ENCODE measurements at regions not wholly inside any gene's neighbourhood (a gene's known extent, or its start where the extent isn't known, plus 50 kb on each side); places are given as distances from the start of the nearest gene placed in this dataset.
"Not testable (repeated sequence)": the region's sequence is repeated elsewhere in the genome, so short reads cannot be mapped to it uniquely, and the experiment has no call there.

DNA sequence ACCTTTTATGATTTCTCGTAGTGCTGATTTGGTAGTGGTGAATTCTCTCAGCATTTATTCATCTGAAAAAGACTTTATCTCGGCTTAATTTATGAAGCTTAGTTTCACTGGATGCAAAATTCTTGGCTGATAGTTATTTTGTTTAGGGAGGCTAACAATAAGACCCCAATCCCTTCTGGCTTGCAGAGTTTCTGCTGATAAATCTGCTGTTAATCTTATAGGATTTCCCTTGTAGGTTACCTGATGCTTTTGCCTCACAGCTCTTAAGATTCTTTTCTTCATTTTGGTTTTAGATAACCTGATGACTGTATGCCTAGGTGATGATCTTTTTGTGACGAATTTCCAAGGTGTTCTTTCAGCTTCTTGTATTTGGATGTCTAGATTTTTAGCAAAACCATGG is 388.7 kb downstream of the UTRN start:
- Histone ChIP-seq H4K20me1 (ENCODE audit: insufficient read depth, low read length) (no peaks in the 10 kb centered on the region), H3K27ac (ENCODE audit: low read length) (no peak overlapping the region), H3K9me2 (replicated peaks; ENCODE audit: insufficient read depth, low read length) (no peaks in the 10 kb centered on the region), H3K4me3 (ENCODE audit: low read length) (no peak overlapping the region), H2AFZ (ENCODE audit: low read length) (no peak overlapping the region), H3K9ac (ENCODE audit: low read length) (no peak overlapping the region), H3K4me1 (ENCODE audit: low read length) (peaks cover 6% of the 10 kb centered on the region; the same call in 1 of the 2 replicates), H3K36me3 (replicated peaks; ENCODE audit: insufficient read depth, low read length) (no peaks in the 10 kb centered on the region), H3K27me3 (replicated peaks; ENCODE audit: insufficient read depth, low read length) (no peaks in the 10 kb centered on the region), H3K4me2 (ENCODE audit: low read depth, low read length) (no peak overlapping the region), H3K9me3 (replicated peaks; ENCODE audit: insufficient read depth, low read length) (no peaks in the 10 kb centered on the region), H3K79me2 (ENCODE audit: low read length) (no peaks in the 10 kb centered on the region), H3F3A (ENCODE audit: insufficient read depth, low read length) (no peaks in the 10 kb centered on the region)
- TF ChIP-seq EZH2 (optimal IDR thresholded peaks at IDR 0.05; ENCODE audit: low read depth, low read length): no peak
- no peak for TF ChIP-seq EZH2phosphoT487 (IDR thresholded peaks at IDR 0.05; ENCODE audit: low read length)
- TF ChIP-seq, protein P1, sequence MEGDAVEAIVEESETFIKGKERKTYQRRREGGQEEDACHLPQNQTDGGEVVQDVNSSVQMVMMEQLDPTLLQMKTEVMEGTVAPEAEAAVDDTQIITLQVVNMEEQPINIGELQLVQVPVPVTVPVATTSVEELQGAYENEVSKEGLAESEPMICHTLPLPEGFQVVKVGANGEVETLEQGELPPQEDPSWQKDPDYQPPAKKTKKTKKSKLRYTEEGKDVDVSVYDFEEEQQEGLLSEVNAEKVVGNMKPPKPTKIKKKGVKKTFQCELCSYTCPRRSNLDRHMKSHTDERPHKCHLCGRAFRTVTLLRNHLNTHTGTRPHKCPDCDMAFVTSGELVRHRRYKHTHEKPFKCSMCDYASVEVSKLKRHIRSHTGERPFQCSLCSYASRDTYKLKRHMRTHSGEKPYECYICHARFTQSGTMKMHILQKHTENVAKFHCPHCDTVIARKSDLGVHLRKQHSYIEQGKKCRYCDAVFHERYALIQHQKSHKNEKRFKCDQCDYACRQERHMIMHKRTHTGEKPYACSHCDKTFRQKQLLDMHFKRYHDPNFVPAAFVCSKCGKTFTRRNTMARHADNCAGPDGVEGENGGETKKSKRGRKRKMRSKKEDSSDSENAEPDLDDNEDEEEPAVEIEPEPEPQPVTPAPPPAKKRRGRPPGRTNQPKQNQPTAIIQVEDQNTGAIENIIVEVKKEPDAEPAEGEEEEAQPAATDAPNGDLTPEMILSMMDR (IDR thresholded peaks at IDR 0.05; ENCODE audit: low read length): no peak
- no peak for DNase-seq

DNA sequence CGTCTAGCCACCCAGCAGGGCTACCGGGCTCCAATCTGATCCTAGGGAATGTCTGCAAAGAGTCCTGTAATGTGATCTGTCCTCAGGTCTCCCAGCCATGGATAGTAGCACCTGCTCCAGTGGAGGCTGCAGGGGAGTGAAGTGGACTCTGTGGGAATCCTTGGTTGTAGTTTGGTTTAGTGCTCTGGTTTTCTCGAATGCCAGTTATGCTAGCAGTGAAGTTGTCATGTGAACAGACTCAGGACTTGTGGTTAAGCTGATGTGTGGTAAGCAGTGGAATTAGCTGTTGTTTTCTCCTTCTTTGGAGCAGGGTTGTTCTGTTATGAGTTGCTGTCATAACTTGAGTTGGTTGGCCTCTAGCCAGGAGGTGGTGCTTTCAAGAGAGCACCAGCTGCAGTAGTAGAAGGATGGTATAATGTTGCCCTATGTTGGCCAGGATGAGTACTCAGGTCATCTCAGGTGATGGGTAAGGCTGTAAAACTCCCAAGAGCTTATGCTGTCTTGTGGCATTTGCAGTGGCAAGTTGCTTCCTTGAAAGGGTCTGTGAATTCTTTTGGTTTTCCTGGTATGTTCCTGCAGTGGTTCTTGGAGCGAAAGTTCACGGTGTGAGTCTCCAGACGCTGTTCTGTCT is 390.2 kb downstream of the UTRN start:
- Histone ChIP-seq H3K4me2 (ENCODE audit: low read depth, low read length) (no peak overlapping the region), H4K20me1 (ENCODE audit: insufficient read depth, low read length) (no peaks in the 10 kb centered on the region), H3K9ac (ENCODE audit: low read length) (no peak overlapping the region), H3K79me2 (ENCODE audit: low read length) (no peaks in the 10 kb centered on the region), H3K27me3 (replicated peaks; ENCODE audit: insufficient read depth, low read length) (no peaks in the 10 kb centered on the region), H3K9me2 (replicated peaks; ENCODE audit: insufficient read depth, low read length) (no peaks in the 10 kb centered on the region), H3K4me3 (ENCODE audit: low read length) (no peak overlapping the region), H3F3A (ENCODE audit: insufficient read depth, low read length) (no peaks in the 10 kb centered on the region), H2AFZ (ENCODE audit: low read length) (no peak overlapping the region), H3K4me1 (ENCODE audit: low read length) (peaks cover 6% of the 10 kb centered on the region; the same call in 1 of the 2 replicates), H3K9me3 (replicated peaks; ENCODE audit: insufficient read depth, low read length) (no peaks in the 10 kb centered on the region), H3K27ac (ENCODE audit: low read length) (peak overlapping the region; percentile 63; the same call in 1 of the 2 replicates), H3K36me3 (replicated peaks; ENCODE audit: insufficient read depth, low read length) (no peaks in the 10 kb centered on the region)
- TF ChIP-seq EZH2 (optimal IDR thresholded peaks at IDR 0.05; ENCODE audit: low read depth, low read length): no peak
- TF ChIP-seq, protein P1 (IDR thresholded peaks at IDR 0.05; ENCODE audit: low read length): no peak
- no peak for TF ChIP-seq EZH2phosphoT487 (IDR thresholded peaks at IDR 0.05; ENCODE audit: low read length)
- peak; percentile 75 for DNase-seq

DNA sequence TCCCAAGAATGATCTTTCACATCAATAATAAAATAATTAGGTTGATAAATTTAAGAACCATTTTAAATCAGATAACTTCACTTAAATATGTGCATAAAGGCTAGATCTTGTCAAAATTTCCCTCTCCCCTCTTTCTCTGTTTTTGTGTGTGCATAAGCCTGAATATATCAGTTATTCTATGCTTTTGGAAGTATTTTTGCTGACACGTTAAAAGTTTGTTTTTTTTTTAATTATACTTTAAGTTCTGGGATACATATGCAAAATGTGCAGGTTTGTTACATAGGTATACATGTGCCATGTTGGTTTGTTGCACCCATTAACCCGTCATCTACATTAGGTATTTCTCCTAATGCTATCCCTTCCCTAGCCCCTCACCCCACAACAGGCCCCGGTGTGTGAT is 391.2 kb downstream of the UTRN start:
- H3K4me1 ChIP-seq (ENCODE audit: low read length); H3K9me2 ChIP-seq (replicated peaks; ENCODE audit: insufficient read depth, low read length); H3K27me3 ChIP-seq (replicated peaks; ENCODE audit: insufficient read depth, low read length); H4K20me1 ChIP-seq (ENCODE audit: insufficient read depth, low read length); H3K9me3 ChIP-seq (replicated peaks; ENCODE audit: insufficient read depth, low read length); H2AFZ ChIP-seq (ENCODE audit: low read length); H3K9ac ChIP-seq (ENCODE audit: low read length); DNase-seq; H3F3A ChIP-seq (ENCODE audit: insufficient read depth, low read length); H3K4me2 ChIP-seq (ENCODE audit: low read depth, low read length); H3K27ac ChIP-seq (ENCODE audit: low read length); H3K36me3 ChIP-seq (replicated peaks; ENCODE audit: insufficient read depth, low read length); H3K79me2 ChIP-seq (ENCODE audit: low read length); H3K4me3 ChIP-seq (ENCODE audit: low read length): not testable (repeated sequence)

DNA sequence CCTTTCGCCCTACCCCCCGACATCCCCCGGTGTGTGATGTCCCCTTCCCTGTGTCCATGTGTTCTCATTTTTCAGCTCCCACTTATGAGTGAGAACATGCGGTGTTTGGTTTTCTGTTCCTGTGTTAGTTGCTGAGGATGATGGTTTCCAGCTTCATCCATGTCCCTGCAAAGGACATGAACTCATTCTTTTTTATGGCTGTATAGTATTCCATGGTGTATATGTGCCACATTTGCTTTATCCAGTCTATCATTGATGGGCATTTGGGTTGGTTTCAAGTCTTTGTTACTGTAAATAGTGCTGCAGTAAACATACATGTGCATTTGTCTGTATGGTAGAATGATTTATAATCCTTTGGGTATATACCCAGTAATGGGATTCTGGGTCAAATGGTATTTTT is 392.1 kb downstream of the UTRN start:
- not testable (repeated sequence) for H3K27me3 ChIP-seq (replicated peaks; ENCODE audit: insufficient read depth, low read length); H4K20me1 ChIP-seq (ENCODE audit: insufficient read depth, low read length); H3K4me3 ChIP-seq (ENCODE audit: low read length); H3K4me2 ChIP-seq (ENCODE audit: low read depth, low read length); H3K9ac ChIP-seq (ENCODE audit: low read length); H3K9me2 ChIP-seq (replicated peaks; ENCODE audit: insufficient read depth, low read length); H3K4me1 ChIP-seq (ENCODE audit: low read length); H3K9me3 ChIP-seq (replicated peaks; ENCODE audit: insufficient read depth, low read length); H3K27ac ChIP-seq (ENCODE audit: low read length); DNase-seq; H3F3A ChIP-seq (ENCODE audit: insufficient read depth, low read length); H2AFZ ChIP-seq (ENCODE audit: low read length); H3K79me2 ChIP-seq (ENCODE audit: low read length); H3K36me3 ChIP-seq (replicated peaks; ENCODE audit: insufficient read depth, low read length)
